ENCODE measurements at regions not wholly inside any gene's neighbourhood (a gene's known extent, or its start where the extent isn't known, plus 50 kb on each side); places are given as distances from the start of the nearest gene placed in this dataset.

DNA sequence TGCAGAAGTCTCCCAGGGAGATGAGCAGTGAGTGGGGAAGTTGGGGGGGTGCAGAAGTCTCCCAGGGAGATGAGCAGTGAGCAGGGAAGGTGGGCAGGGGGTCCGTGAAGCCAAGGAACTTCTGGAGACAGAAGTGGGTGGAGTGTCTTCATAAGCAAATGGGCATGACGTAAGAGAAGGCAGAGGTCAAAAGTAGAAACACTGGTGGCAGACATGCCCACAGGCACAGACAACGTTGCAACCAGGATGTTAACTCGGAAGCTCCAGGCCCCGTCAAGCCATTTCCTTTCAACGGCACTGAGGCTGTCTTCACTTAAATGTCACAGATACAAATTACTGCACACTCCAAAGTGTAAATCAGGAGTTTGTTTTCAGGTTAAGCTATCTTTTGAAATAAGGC, 186.1 kb downstream of the SHANK2 start:
- TF ChIP-seq CTCF (IDR thresholded peaks at IDR 0.05 in 8 of 11, conservative IDR thresholded peaks at IDR 0.05 in 3 of 11) (no peak), POLR2A (IDR thresholded peaks at IDR 0.05) (no peak), POLR2AphosphoS5 (IDR thresholded peaks at IDR 0.05) (no peak)
